Fibroblast of villous mesenchyme (primary cell): ENCODE measurements at regions not wholly inside any gene's neighbourhood (a gene's known extent, or its start where the extent isn't known, plus 50 kb on each side); places are given as distances from the start of the nearest gene placed in this dataset.
A peak's percentile ranks its signal among the peaks of the same experiment; 100 is the strongest.

Experiments used
- DNase-seq: peaks from one replicate; pipeline ENCODE4 v3.0.0-alpha.2; 2010; ENCODE audit warnings: low read depth
- H3K4me3 ChIP-seq: 2 replicates; pipeline ENCODE4 v1.5.1; 2011; ENCODE audit warnings: low read depth, mild to moderate bottlenecking, low read length
- TF ChIP-seq, protein P1 (sequence below): IDR thresholded peaks from 2 replicates; pipeline ENCODE4 v1.5.1; 2012; ENCODE audit warnings: low read depth, mild to moderate bottlenecking, low read length; ENCODE audit not compliant: insufficient read depth

- TF ChIP-seq, protein P1, sequence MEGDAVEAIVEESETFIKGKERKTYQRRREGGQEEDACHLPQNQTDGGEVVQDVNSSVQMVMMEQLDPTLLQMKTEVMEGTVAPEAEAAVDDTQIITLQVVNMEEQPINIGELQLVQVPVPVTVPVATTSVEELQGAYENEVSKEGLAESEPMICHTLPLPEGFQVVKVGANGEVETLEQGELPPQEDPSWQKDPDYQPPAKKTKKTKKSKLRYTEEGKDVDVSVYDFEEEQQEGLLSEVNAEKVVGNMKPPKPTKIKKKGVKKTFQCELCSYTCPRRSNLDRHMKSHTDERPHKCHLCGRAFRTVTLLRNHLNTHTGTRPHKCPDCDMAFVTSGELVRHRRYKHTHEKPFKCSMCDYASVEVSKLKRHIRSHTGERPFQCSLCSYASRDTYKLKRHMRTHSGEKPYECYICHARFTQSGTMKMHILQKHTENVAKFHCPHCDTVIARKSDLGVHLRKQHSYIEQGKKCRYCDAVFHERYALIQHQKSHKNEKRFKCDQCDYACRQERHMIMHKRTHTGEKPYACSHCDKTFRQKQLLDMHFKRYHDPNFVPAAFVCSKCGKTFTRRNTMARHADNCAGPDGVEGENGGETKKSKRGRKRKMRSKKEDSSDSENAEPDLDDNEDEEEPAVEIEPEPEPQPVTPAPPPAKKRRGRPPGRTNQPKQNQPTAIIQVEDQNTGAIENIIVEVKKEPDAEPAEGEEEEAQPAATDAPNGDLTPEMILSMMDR, result no peak
- peak; percentile 64 for DNase-seq
- H3K4me3 ChIP-seq, result no peak overlapping the region
These were observed 168.1 kb upstream of the TOP1 start for GRCh38 chr20:40860487-40860902.

DNA sequence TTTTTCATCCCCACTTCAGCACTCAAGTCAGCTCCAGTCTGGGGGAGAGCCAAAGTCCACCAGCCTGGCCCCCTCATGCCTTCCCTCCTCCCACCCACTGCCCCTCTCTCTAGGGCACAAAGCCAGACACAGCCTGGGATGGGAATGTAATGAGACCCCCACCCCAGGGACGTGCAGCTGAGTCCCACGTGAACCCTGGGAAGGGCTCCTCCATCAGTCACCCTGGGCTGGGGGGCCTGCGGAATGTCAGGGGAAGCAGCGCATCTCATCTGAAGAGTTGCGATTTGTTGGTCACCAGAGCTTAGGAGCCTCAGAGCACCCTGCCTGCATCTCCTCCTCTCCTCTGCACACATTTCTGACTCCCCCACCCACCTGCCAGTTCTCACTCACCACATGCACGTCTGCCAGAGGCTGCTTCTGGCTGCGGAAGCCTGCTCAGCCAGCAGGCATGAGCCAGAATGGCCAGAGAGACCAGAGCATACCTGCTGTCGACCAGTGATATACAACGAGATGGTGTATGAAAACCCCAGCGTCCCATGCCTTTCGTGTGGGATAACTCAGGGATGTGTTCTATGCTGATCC is 167.1 kb upstream of the TOP1 start:
- DNase-seq, result no peak
- TF ChIP-seq, protein P1, result no peak
- no peak overlapping the region for H3K4me3 ChIP-seq

- no peak for DNase-seq
- H3K4me3 ChIP-seq, result no peak overlapping the region
- TF ChIP-seq, protein P1, result no peak
These were observed 165.2 kb upstream of the TOP1 start for GRCh38 chr20:40863355-40863919.

DNA sequence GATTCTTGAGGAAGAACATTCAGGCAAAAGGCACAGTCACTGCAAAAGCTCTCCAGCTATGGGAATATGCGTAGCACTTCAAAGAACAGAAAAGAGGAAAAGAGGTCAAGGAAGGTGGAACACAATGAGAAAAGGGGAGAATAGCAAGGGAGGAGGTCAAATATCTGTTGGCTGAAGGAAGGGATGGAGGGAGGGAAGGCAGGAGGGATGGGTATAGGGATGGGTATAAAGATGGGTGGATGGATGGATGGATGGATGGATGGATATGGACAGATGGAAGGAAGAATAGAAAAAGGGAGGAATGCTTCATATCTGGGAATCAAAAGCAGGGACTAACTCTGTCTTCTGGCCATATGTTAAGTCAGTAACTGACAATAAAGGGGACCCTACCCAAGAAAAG is 164.2 kb upstream of the TOP1 start:
- no peak overlapping the region for H3K4me3 ChIP-seq
- DNase-seq, result no peak
- TF ChIP-seq, protein P1, result no peak

GRCh38 chr20:40865095-40865494 is 163.5 kb upstream of the TOP1 start:
- TF ChIP-seq, protein P1, result no peak
- no peak overlapping the region for H3K4me3 ChIP-seq
- no peak for DNase-seq

GRCh38 chr20:40866056-40866455 is 162.6 kb upstream of the TOP1 start:
- TF ChIP-seq, protein P1, result no peak
- no peak overlapping the region for H3K4me3 ChIP-seq
- DNase-seq, result no peak
